BJ (cell line): ENCODE measurements at regions not wholly inside any gene's neighbourhood (a gene's known extent, or its start where the extent isn't known, plus 50 kb on each side); places are given as distances from the start of the nearest gene placed in this dataset.

Experiments
- CTCF ChIA-PET: fragments of 350-600 bp; formaldehyde crosslinking; extraction: SDS; loops from one replicate; lab custom pipeline; 2021; ENCODE audit warnings: antibody characterized with exemption, inconsistent platforms; lab: Yijun Ruan, JAX
- POLR2A ChIA-PET: fragments of 300-600 bp; sonication (Branson Sonifier 250); formaldehyde crosslinking; extraction: SDS; loops from one replicate; lab custom pipeline; 2021; ENCODE audit warnings: antibody characterized with exemption; lab: Charles Lee
- DNase-seq: peaks from one replicate; pipeline ENCODE4 v3.0.0-alpha.2; 2011; ENCODE audit warnings: low read depth
- H3K27me3 ChIP-seq: 2 replicates; pipeline ENCODE4 v1.6.0; 2011; ENCODE audit warnings: low read length; ENCODE audit not compliant: control insufficient read depth, insufficient read depth
- H3K36me3 ChIP-seq: 2 replicates; pipeline ENCODE4 v1.5.1; 2011; ENCODE audit warnings: low read length; ENCODE audit not compliant: control insufficient read depth, insufficient read depth
- H3K4me3 ChIP-seq: 2 replicates; pipeline ENCODE4 v1.5.1; 2011; ENCODE audit warnings: low read depth, mild to moderate bottlenecking, control low read depth, low read length
- CTCF ChIP-seq: IDR thresholded peaks from 2 replicates; pipeline ENCODE4 v1.5.1; 2011; ENCODE audit warnings: low read depth, mild to moderate bottlenecking, control low read depth, inconsistent platforms, low read length, moderate library complexity; ENCODE audit not compliant: insufficient read depth

- H3K36me3 ChIP-seq, result no peaks in the 10 kb centered on the region
- CTCF ChIA-PET, result no interaction called here
- DNase-seq, result no peak
- no peak overlapping the region for H3K4me3 ChIP-seq
- POLR2A ChIA-PET, result interaction anchor here (0.5 kb wide), 1 partner anchor 828 kb away, joined by 3 read pairs; no protein-coding TSS in a partner anchor
- no peaks in the 10 kb centered on the region for H3K27me3 ChIP-seq
- TF ChIP-seq CTCF, result no peak
Observed at GRCh38 chr2:145543155-145543554, 1023.2 kb upstream of the ZEB2 start.

- ChIA-PET POLR2A (no interaction called here), CTCF (interaction anchor here (0.6 kb wide), 1 partner anchor 1355 kb away, joined by 3 read pairs; no protein-coding TSS in a partner anchor)
- no peak for TF ChIP-seq CTCF
- no peak for DNase-seq
- Histone ChIP-seq H3K4me3 (no peak overlapping the region), H3K27me3 (no peaks in the 10 kb centered on the region), H3K36me3 (no peaks in the 10 kb centered on the region)
Observed at GRCh38 chr2:145541028-145541427, 1021.1 kb upstream of the ZEB2 start.

GRCh38 chr2:145538661-145539350, 1018.9 kb upstream of the ZEB2 start:
- no peaks in the 10 kb centered on the region for H3K36me3 ChIP-seq
- ChIA-PET POLR2A (interaction anchor here (0.7 kb wide), 1 partner anchor 50 kb away, joined by 3 read pairs; no protein-coding TSS in a partner anchor), CTCF (no interaction called here)
- H3K4me3 ChIP-seq, result no peak overlapping the region
- no peaks in the 10 kb centered on the region for H3K27me3 ChIP-seq
- DNase-seq, result no peak
- TF ChIP-seq CTCF, result no peak

GRCh38 chr2:145530653-145531052, 1010.7 kb upstream of the ZEB2 start:
- no peak for TF ChIP-seq CTCF
- ChIA-PET POLR2A (no interaction called here), CTCF (interaction anchor here (1.4 kb wide), 1 partner anchor 16 kb away, joined by 3 read pairs; no protein-coding TSS in a partner anchor)
- Histone ChIP-seq H3K4me3 (no peak overlapping the region), H3K36me3 (no peaks in the 10 kb centered on the region), H3K27me3 (no peaks in the 10 kb centered on the region)
- no peak for DNase-seq

- no peaks in the 10 kb centered on the region for H3K36me3 ChIP-seq
- H3K27me3 ChIP-seq, result no peaks in the 10 kb centered on the region
- H3K4me3 ChIP-seq, result no peak overlapping the region
- ChIA-PET POLR2A (no interaction called here), CTCF (no interaction called here)
- no peak for DNase-seq
- TF ChIP-seq CTCF, result no peak
Observed at GRCh38 chr2:145524836-145525235, 1004.9 kb upstream of the ZEB2 start.
